Activated CD8-positive, alpha-beta memory T cell treated with anti-CD3 and anti-CD28 coated beads for 36 hours (primary cell): ENCODE measurements at regions not wholly inside any gene's neighbourhood (a gene's known extent, or its start where the extent isn't known, plus 50 kb on each side); places are given as distances from the start of the nearest gene placed in this dataset.

ENCODE experiments used
- CTCF ChIA-PET: fragments of 350-600 bp; sonication (Branson Sonifier 250); formaldehyde crosslinking; loops from one replicate; lab custom pipeline; 2021; ENCODE audit warnings: antibody characterized with exemption; lab: Charles Lee
- POLR2A ChIA-PET: fragments of 350-600 bp; sonication (Branson Sonifier 250); formaldehyde crosslinking; loops from one replicate; lab custom pipeline; 2021; ENCODE audit warnings: antibody characterized with exemption; lab: Charles Lee

DNA sequence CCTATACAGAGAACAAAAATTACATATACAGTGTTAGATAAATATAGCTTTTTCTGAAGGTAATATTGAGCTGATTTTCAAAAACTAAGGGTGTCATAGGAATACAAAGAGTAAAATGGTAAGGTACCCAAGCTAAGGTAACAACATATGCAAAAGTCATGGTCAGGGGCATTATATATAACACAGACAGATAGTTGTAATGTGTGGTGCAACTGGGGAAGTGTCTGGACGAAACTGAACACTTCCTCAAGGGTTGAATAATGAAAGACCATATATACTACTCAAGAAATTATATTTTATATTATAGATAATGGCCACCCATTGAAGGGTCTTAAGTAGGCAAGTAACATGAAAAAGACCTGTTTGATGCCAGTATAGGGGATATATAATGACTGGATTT lies 262.1 kb upstream of the CXXC4 start:
- ChIA-PET POLR2A (no interaction called here), CTCF (no interaction called here)

DNA sequence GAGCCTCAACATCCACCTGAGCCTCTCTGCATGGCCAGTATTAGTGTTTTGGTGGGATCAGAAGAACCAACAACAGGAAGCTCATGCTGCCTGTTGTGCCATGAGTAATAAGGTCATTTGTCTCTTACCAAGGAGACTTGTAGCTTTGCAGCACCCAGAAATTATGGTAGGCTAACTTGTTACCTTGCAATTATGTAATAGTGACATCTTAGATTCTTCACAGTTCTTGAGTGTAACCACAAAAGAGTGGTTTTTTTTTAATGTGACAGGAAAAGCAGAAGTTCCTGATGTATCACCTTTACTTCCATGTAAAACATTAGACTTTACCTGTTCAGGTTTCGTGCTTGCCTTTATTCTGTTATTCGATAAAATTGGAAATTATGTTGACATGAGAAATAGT lies 263.9 kb upstream of the CXXC4 start:
- CTCF ChIA-PET, result no interaction called here
- POLR2A ChIA-PET, result no interaction called here

DNA sequence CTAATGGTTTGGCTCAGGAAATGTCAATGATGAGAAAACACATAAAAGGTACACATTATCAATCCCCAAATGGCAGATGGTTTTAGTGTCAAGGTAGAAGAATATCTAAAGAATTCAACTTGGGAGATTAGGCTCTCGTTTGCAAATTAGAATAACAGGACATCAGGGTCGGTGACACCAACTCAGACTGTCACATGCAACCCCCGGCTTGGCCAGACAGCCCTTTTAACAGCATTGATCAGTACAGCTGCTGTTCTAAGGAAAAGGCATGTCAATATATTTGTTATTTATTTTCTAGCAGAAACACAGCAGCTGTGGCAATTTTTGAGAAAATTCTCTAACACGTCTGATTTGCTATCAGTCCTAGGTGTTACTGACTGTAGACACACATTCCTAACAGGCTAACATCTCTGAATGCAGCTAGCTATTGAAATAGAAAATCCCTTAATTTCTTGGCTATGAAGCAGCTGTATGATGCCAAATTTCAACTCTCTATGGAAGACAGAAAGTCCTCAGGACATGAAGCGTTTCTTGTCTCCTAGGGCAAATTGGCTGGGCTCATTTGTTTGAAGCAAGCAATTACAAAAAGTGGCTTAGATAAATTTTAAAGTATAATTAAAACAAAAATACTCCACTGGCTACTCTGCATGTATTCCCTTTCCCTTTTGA lies 269.0 kb upstream of the CXXC4 start:
- ChIA-PET CTCF (no interaction called here), POLR2A (no interaction called here)

DNA sequence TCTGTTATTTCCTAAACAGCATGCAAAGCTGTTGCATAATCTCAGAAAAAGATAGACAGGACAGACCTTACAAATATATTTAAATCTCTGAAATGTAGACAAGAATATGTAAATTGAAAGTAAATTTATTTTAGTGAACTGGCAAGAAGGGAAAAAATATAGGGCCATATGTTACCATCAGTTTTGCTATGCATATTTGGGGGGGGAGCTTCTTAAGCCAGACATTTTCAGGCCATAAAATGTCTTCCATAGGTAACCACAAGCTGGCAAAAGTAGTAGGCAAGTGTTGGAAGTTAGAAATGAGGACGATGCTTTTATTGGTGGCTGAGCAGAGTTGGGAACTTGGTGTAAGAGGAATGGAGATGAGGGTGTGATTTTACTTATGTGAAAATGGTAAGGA lies 272.0 kb upstream of the CXXC4 start:
- ChIA-PET POLR2A (no interaction called here), CTCF (interaction anchor here (0.6 kb wide), 1 partner anchor 717 kb away, joined by 3 read pairs; no protein-coding TSS in a partner anchor)

DNA sequence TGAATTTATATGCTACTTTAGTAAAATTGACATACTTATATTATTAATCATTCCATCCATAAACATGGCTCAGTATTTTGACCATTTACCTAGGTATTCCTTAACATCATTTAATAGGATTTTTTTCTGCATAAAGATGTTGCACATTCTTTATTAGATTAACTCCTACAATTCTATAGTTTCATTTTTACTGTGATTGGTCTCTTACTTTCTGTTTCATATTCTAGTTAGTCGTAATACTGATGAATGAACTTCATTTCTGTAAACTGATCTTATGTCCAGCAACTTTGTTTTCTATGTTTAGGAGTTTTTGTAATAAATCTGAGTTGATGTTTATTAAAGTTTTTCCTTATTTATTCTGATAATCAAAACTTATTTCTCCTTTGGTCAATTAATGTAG lies 278.2 kb upstream of the CXXC4 start:
- POLR2A ChIA-PET, result no interaction called here
- CTCF ChIA-PET, result no interaction called here

DNA sequence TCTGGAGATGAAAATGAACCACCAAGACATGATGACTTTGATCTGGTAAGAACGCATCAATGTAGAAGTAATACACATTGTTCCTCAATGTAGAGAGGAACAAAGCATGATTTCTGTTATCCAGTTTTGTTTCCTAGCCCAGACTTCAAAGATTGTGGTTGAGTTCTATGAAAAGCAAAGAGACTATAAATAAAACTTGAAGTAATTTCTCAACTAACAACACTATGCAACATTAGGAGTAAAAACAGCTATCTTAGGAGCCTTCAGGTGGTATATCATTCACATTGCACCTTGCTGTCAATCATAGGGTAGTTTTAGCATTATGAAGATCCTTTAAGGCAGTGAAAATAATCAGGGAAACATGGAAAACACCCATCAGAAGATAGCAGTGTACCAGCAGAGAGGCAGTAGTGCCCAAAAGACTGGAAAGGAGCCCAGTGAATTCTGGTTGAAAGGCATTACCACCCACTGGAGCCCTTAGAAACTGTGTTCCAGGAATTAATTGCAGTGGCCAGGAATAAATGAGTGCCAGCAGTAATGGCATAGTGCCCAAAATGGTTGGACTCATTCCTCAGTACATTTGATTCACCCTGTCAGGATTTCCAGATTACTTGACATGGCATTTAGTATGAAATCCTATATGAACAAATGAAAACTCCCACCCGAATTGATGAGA lies 300.7 kb upstream of the CXXC4 start:
- POLR2A ChIA-PET, result no interaction called here
- CTCF ChIA-PET, result no interaction called here

DNA sequence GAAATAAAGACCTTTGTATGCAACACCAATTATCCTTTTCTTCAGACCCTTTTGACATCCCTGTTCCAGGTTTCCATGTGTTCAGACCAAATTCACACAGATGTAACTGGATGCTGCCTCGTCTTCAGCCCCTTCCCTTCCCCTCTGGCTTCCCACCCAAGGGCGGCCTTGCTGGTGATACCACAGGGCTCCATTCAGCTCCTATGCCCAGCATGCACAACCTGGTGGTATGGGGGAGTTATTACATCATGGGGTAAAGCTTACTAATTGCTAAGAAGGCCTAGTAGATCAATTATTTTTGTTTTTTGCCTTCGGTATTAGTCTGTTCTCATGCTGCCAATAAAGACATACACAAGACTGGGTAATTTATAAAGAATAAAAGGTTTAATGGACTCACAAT lies 317.0 kb upstream of the CXXC4 start:
- ChIA-PET POLR2A (no interaction called here), CTCF (no interaction called here)

DNA sequence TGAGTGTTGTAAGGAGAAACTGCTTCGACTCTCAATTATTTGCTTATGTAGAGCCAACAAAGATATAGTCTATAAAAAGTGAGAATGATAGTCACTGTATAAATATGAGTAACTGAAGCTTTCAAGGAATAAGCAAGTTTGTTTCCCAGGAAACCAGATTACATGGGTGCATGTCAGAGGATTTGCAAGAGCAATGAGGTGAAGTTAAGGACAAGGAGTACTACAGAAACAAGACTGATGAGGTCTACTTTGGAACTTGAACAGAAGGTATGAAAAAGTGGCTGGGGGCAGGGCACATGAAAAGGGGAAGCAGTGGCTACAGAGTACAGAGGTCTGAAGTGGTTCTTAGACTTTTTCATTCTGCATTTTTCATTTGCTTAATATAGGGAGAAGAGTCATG lies 321.0 kb upstream of the CXXC4 start:
- POLR2A ChIA-PET, result no interaction called here
- CTCF ChIA-PET, result no interaction called here

DNA sequence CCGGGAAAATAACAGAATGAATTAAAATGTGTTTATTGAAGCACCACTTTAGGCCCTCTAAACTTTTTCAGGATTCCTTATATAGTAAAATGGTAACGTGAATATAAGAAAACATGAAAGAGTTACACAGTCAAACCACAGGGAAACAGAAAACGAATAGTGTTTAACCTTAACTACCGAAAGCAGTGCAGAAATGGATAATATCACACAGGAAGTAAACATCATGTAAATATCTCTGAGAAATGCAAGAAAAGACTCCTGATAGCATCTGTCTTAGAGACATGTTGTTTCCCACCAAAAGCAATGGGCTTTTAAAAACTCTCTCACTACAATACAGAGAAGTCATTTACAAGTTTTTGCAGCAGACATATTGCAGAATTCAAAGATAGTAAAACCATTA lies 323.9 kb upstream of the CXXC4 start:
- CTCF ChIA-PET, result no interaction called here
- POLR2A ChIA-PET, result no interaction called here

DNA sequence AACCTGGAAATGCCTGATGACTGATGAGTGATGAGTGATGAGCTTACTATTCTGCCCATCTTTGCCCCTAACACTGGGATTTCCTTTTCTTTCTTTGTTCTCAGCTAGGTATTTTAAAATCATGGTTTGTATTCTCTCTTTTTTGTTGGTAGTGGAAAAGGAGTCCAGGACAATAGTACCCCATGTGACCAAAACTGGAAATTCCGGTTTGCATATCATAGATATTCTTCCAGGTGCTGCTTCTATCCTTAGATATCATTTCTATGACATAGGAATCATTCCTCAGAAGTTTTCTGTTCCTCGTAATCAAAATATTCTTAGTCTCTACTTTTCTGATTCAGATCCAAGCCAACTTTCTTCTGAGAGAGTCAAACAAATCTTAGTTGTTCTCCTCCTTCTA lies 320.5 kb upstream of the TET2 start:
- POLR2A ChIA-PET, result no interaction called here

DNA sequence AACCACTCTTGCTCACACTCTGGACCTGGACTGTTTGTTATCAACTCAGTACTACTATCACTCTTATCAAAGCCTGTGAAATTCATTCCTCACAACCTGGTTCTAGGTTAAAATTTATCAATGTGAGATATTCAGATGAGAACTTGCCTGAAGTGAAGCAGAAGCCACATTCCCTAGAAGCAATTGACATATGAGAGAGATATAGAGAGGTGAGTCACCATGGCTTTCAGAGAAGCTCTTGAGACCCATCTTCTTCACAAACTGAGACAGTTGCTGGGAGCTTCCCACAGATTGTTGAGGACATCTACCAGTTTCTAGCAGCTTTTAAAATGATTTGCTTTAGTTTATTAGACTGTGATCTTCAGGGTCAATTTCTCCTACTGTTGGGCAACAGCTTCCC lies 316.9 kb upstream of the TET2 start:
- ChIA-PET POLR2A (no interaction called here), CTCF (no interaction called here)

More for the DNA sequence above, 320.5 kb upstream of the TET2 start:
- CTCF ChIA-PET, result no interaction called here

DNA sequence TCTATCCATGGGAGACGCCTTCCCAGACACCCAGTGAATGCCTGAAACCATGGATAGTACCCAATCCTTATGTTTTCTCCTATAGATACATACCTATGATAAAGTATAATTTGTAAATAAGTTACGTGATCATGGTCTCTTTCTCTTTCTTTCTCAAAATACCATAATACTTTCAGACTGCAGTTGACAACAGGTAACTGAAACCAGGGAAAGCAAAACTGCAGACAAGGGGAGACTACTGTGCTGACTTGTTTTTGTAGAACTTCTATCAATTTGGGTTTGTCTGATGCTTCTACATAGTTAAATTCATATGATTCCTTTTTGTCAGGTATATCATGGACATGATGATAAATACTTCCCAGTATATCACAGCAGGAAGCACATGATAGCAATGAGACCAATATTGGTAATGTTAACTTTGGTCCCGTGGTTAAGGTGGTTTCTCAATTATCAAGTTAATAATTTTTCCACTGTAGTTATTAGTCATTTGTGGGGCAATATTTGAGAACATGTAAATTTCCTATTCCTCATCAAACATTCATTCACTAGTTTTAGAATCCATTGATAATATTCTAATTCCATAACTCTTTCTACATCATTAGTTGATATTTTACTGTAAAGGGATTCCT lies 298.0 kb upstream of the TET2 start:
- CTCF ChIA-PET, result no interaction called here
- POLR2A ChIA-PET, result no interaction called here

DNA sequence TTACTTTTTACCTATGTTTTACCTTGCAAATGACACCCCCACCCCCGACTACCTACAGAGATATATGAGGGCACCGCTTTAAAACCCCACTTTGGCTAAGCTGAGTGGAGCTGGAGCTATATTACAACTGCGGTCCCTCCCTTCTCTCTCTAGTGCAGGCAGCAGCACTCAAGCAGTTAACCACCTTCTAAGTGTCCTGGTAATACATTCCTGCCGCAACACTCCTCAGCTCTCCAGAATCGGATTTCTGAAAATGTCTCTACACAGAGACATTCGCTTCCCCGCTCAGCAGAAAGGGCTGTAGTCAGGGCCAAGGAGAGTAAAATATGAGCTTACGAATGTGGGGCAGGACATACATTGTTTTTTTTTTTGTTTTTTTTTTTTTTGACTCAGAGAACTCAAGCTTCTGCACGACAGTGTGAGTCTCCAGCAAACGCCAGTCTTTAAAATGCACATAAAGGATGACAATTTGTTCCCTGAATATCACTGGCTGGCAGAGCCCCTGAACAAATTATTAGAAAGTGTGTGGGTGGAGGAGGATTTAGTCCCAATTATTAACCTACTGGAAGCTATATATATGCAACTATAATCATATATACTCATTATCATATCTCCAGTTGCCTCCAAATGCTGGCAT lies 287.0 kb upstream of the TET2 start:
- POLR2A ChIA-PET, result no interaction called here
- CTCF ChIA-PET, result interaction anchor here (0.7 kb wide), 1 partner anchor 22 kb away, joined by 3 read pairs; no protein-coding TSS in a partner anchor

DNA sequence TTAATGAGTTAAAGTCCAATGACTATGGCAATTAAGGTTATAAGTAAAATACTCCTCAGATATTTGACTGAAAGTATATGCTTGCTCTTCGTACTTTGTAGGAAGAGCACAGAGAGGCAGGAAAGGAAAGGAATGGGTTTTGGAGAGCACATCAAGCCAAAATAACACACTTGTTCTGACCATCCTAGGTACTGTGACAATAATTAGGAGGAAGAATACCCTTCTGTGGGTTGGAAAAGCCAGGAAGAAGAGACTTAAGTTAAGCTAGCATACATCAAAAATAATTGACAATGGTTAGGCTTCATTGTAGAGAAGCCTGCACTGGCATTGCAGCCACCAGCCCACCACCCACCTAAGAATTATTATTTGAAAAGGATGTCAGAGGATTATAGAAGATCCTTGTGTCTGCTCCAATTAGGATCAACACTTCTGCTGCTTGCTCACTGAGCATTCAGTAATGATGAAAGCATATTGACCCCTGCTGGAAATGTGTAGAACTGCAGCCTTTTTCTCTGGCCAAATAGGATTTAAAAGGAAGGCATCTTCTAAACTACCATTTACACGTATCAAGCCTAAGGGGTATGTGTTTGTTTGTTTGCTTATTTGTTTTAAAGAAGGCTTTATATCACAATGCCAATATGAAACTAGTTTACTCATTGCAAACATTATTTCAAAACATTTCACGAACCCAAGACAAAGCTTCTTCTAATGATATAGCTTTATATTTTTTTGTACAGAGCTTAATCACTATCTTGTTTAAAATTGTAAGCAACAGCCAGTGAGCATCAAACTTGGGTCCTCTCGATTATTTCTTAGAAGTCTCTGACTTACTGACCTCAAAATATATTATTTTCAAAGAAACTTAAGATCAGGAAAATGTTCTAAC lies 286.2 kb upstream of the TET2 start:
- POLR2A ChIA-PET, result no interaction called here

DNA sequence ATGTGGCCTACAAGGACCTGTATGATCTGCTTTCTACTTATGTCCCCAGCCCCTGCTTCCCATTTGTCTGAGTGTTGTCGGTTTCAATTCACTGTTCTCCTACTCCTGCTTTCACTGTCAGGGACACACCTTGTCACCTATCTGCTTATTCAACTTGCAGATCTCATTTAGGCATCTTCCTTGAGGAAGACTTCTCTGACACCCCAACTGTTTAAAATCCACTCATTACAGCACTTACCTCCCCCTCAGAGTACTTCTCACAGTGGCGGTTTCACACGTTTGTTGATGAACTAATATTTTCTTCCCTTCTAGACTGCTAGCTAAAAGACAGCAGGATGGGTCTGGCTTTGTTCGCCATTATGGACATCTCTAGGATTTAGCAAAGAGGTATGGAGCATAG lies 279.9 kb upstream of the TET2 start:
- POLR2A ChIA-PET, result no interaction called here
- CTCF ChIA-PET, result no interaction called here

More for the DNA sequence above, 286.2 kb upstream of the TET2 start:
- CTCF ChIA-PET, result interaction anchor here (0.9 kb wide), 1 partner anchor 41 kb away, joined by 3 read pairs; no protein-coding TSS in a partner anchor

DNA sequence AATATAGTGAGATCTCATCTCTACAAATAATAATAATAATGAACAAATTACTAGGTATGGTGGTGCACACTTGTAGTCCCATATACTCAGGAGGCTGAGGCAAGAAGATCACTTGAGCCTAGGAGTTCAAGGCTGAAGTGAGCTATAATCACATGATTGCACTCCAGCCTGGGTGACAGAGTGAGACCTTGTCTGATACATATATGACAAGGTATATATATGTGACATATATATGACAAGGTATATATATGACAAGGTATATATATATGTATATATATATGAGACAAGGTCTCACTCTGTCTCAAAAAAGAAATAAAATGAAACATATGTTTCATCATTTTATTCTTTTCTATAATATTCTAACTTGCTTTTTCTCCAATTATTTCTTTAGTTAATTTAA lies 278.1 kb upstream of the TET2 start:
- ChIA-PET CTCF (no interaction called here), POLR2A (no interaction called here)

DNA sequence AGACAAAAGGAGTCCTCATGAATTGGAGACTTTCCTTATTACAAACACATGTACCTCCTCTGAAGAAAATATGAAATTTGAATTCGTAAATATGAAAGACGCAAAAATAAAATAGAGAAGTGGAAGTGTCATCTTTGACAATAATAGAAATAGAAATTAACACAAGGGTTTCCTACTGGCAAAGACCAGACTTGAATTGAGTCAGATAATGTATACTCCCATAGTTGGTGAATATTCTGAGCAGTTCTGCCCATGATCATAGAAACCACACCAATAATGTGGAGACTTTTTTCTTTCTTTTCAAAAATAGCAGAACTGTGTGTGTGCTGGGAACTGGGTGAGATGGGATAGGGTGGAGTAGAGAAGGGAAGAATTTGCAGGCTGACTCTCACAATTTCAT lies 277.7 kb upstream of the TET2 start:
- CTCF ChIA-PET, result no interaction called here

DNA sequence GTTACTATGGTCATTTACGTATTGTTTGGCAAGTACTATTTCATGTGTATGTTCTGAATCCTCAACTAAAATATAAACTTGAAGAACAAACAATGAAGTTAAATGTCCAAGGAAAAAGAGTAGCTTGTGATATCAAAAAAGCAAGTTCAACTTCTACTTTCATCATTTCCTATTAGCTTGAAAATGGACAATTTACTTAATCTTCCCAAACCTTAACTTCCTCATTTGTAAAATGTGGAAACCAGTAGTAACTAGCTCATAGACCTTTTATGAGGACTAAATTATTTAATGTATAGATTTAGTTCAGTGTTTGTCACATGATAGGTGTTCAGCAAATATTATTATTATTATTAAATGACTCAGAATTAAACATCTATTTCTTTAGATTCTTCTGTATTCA lies 276.8 kb upstream of the TET2 start:
- CTCF ChIA-PET, result no interaction called here
- POLR2A ChIA-PET, result no interaction called here

More for the DNA sequence above, 277.7 kb upstream of the TET2 start:
- POLR2A ChIA-PET, result no interaction called here

DNA sequence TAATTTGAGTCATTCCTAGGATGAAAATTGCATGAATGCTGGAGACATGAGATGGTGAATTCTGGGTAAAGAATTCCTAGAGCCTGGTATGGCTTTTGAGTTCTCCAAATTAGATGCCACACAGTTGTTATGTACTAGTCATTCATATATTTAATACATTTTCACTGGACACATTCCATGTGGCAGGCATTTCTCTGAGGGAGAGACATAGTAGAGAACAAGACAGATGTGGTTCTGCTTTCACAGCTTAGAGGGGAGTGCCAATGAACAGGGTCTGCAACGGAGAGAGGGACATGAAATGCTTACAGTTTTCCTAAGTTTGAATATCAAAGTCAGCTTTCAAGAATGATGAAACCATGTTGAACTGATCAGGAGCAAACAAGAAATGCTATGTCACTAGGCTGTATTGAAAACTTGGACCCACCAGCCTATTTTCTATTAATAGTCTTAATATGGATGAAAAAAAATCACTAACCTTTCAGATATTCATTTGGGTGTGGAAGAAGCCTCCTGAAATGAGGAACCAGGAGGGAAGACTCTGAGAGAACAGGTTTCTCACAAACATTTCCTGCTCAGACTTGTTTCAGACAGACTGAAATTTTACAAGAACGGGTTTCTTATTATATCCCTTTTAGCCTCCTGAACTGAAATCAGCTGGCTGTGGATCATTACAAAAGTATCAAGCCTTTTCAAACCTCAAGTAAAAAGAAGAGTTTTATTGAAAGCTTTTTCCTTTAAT lies 276.0 kb upstream of the TET2 start:
- ChIA-PET POLR2A (no interaction called here), CTCF (no interaction called here)
